ENCODE measurements at regions not wholly inside any gene's neighbourhood (a gene's known extent, or its start where the extent isn't known, plus 50 kb on each side); places are given as distances from the start of the nearest gene placed in this dataset.
"Not testable (repeated sequence)": the region's sequence is repeated elsewhere in the genome, so short reads cannot be mapped to it uniquely, and the experiment has no call there.

GRCh38 chr13:21889651-21890050, 218.8 kb downstream of the FGF9 start (continued):
- TF ChIP-seq ZBTB33 (IDR thresholded peaks at IDR 0.05; ENCODE audit: borderline replicate concordance, low read depth), result no peak
- no peak for TF ChIP-seq IRF3 (IDR thresholded peaks at IDR 0.05; ENCODE audit: low read depth, low read length)

GRCh38 chr13:21890220-21890619, 219.3 kb downstream of the FGF9 start:
- H3K4me3 ChIP-seq (ENCODE audit: low read depth in 2 of 2, low read length in 1 of 2); H3K9me2 ChIP-seq; H3K79me2 ChIP-seq (ENCODE audit: insufficient read depth); H4K20me1 ChIP-seq (ENCODE audit: insufficient read depth); POLR2A ChIA-PET; H3F3A ChIP-seq (replicated peaks; ENCODE audit: insufficient read depth); H3K9ac ChIP-seq; CTCF ChIA-PET; H3K4me2 ChIP-seq; H3K36me3 ChIP-seq (replicated peaks in 1 of 2; ENCODE audit: control insufficient read depth in 1 of 2, insufficient read depth in 2 of 2, low read length in 1 of 2); H2AFZ ChIP-seq (ENCODE audit: low read depth); H3K9me3 ChIP-seq; H3K27ac ChIP-seq (ENCODE audit: low read depth in 2 of 2, low read length in 1 of 2); H3K4me1 ChIP-seq (ENCODE audit: control insufficient read depth in 1 of 2, insufficient read depth in 2 of 2, low read depth in 1 of 2, low read length in 1 of 2); H3K27me3 ChIP-seq (ENCODE audit: insufficient read depth); DNase-seq: not testable (repeated sequence)

GRCh38 chr13:21894091-21894490, 223.2 kb downstream of the FGF9 start:
- Histone ChIP-seq H3K9me3 (no peaks in the 10 kb centered on the region), H3F3A (replicated peaks; ENCODE audit: insufficient read depth) (no peaks in the 10 kb centered on the region), H4K20me1 (ENCODE audit: insufficient read depth) (no peaks in the 10 kb centered on the region), H3K79me2 (ENCODE audit: insufficient read depth) (no peaks in the 10 kb centered on the region), H3K4me3 (ENCODE audit: low read depth in 2 of 2, low read length in 1 of 2) (no peak overlapping the region; a peak in 1 of 4 replicates), H3K9me2 (no peaks in the 10 kb centered on the region), H3K4me1 (ENCODE audit: control insufficient read depth in 1 of 2, insufficient read depth in 2 of 2, low read depth in 1 of 2, low read length in 1 of 2) (no peaks in the 10 kb centered on the region), H3K36me3 (replicated peaks in 1 of 2; ENCODE audit: control insufficient read depth in 1 of 2, insufficient read depth in 2 of 2, low read length in 1 of 2) (no peaks in the 10 kb centered on the region), H2AFZ (ENCODE audit: low read depth) (no peak overlapping the region), H3K4me2 (peak overlapping the region; percentile 50), H3K9ac (no peak overlapping the region), H3K27ac (ENCODE audit: low read depth in 2 of 2, low read length in 1 of 2) (no peak overlapping the region), H3K27me3 (ENCODE audit: insufficient read depth) (peaks cover 5% of the 10 kb centered on the region)
- TF ChIP-seq EP300 (IDR thresholded peaks at IDR 0.05; ENCODE audit: borderline replicate concordance in 1 of 2, low read depth in 1 of 2, low read length in 1 of 2) (no peak), IRF3 (IDR thresholded peaks at IDR 0.05; ENCODE audit: low read depth, low read length) (no peak), USF2 (IDR thresholded peaks at IDR 0.05; ENCODE audit: borderline replicate concordance, low read depth, low read length) (no peak), YY1 (IDR thresholded peaks at IDR 0.05; ENCODE audit: low read depth) (no peak), CTCF (IDR thresholded peaks at IDR 0.05) (no peak), FOSL2 (IDR thresholded peaks at IDR 0.05; ENCODE audit: borderline replicate concordance, low read depth) (no peak), TCF12 (IDR thresholded peaks at IDR 0.05) (no peak)
- DNase-seq, result no peak
- 19% methylated on average over 9 of the region's 10 CpGs for WGBS (ENCODE audit: low lambda C conversion rate)
- POLR2A ChIA-PET, result no interaction called here
- CTCF ChIA-PET, result no interaction called here

Measured in SK-N-SH (cell line).